DND-41 (cell line): ENCODE measurements at regions not wholly inside any gene's neighbourhood (a gene's known extent, or its start where the extent isn't known, plus 50 kb on each side); places are given as distances from the start of the nearest gene placed in this dataset.

Source experiments
- ATAC-seq: fragments of 200-7000 bp; cut with Tn5 transposase; 3 replicates; pipeline ENCODE4 v1.9.1; 2021; ENCODE audit warnings: low read depth; ENCODE audit not compliant: insufficient read depth
- DNase-seq: peaks from one replicate; pipeline ENCODE4 v3.0.0-alpha.2; 2020
- H2AFZ ChIP-seq: 2 replicates; pipeline ENCODE4 v1.6.0; 2012; ENCODE audit warnings: low read depth, low read length
- H3K27ac ChIP-seq: 2 replicates; pipeline ENCODE4 v1.5.1; 2012; ENCODE audit warnings: low read length, inconsistent platforms
- H3K27me3 ChIP-seq: fragments of 200-600 bp; sonication (generic); 2 replicates; pipeline ENCODE4 v1.6.0; 2012; ENCODE audit warnings: low read length, mild to moderate bottlenecking, inconsistent platforms; ENCODE audit not compliant: insufficient read depth, poor library complexity
- H3K36me3 ChIP-seq: 2 replicates; pipeline ENCODE4 v1.5.1; 2012; ENCODE audit warnings: low read length, inconsistent platforms; ENCODE audit not compliant: insufficient read depth
- H3K4me1 ChIP-seq: 2 replicates; pipeline ENCODE4 v1.5.1; 2012; ENCODE audit warnings: mild to moderate bottlenecking, low read length; ENCODE audit not compliant: insufficient read depth
- H3K4me2 ChIP-seq: 2 replicates; pipeline ENCODE4 v1.6.0; 2012; ENCODE audit warnings: mild to moderate bottlenecking, moderate library complexity, low read length, inconsistent platforms; ENCODE audit not compliant: insufficient read depth
- H3K4me3 ChIP-seq, 2 experiments: fragments of 200-600 bp in 1 of 2; shearing (Covaris generic) in 1 of 2; 2 replicates each; pipeline ENCODE4 v1.5.1; 2012 to 2016; ENCODE audit warnings: inconsistent platforms in 2 of 2, low read length in 2 of 2, mild to moderate bottlenecking in 2 of 2, low read depth in 1 of 2, moderate library complexity in 1 of 2
- H3K79me2 ChIP-seq: 2 replicates; pipeline ENCODE4 v1.6.0; 2012; ENCODE audit warnings: low read length, inconsistent platforms; ENCODE audit not compliant: insufficient read depth
- H3K9ac ChIP-seq: 2 replicates; pipeline ENCODE4 v1.6.0; 2012; ENCODE audit warnings: low read depth, mild to moderate bottlenecking, inconsistent platforms, low read length, moderate library complexity
- H3K9me3 ChIP-seq: 2 replicates; pipeline ENCODE4 v1.5.1; 2012; ENCODE audit warnings: low read length, moderate library complexity, mild to moderate bottlenecking, inconsistent platforms; ENCODE audit not compliant: insufficient read depth, severe bottlenecking
- H4K20me1 ChIP-seq: 2 replicates; pipeline ENCODE4 v1.6.0; 2012; ENCODE audit warnings: low read length; ENCODE audit not compliant: insufficient read depth
- CTCF ChIP-seq: IDR thresholded peaks from 2 replicates; pipeline ENCODE4 v1.5.1; 2012; ENCODE audit warnings: borderline replicate concordance, low read length, moderate library complexity, mild to moderate bottlenecking; ENCODE audit not compliant: poor library complexity, severe bottlenecking; ENCODE audit errors: extremely low read depth
- EZH2 ChIP-seq: IDR thresholded peaks from 3 replicates; pipeline ENCODE4 v1.6.1; 2012; ENCODE audit warnings: borderline replicate concordance, low read depth, mild to moderate bottlenecking, moderate library complexity, low read length, inconsistent platforms; ENCODE audit not compliant: severe bottlenecking

GRCh38 chr10:120282421-120282820 lies 174.6 kb upstream of the PLPP4 start:
- no peak for TF ChIP-seq CTCF
- TF ChIP-seq EZH2, result no peak
- H4K20me1 ChIP-seq, result no peaks in the 10 kb centered on the region
- H3K4me3 ChIP-seq, result no peak overlapping the region
- DNase-seq (no peak), ATAC-seq (no peak)
- H3K27me3 ChIP-seq, result no peaks in the 10 kb centered on the region
- H3K36me3 ChIP-seq, result no peaks in the 10 kb centered on the region
- no peak overlapping the region for H3K4me2 ChIP-seq
- H3K4me1 ChIP-seq, result no peaks in the 10 kb centered on the region
- no peak overlapping the region for H3K9ac ChIP-seq
- H3K27ac ChIP-seq, result no peak overlapping the region
- no peak overlapping the region for H2AFZ ChIP-seq
- no peaks in the 10 kb centered on the region for H3K9me3 ChIP-seq
- H3K79me2 ChIP-seq, result no peaks in the 10 kb centered on the region

- H3K9ac ChIP-seq, result no peak overlapping the region
- no peak overlapping the region for H3K27ac ChIP-seq
- no peaks in the 10 kb centered on the region for H3K4me1 ChIP-seq
- H3K9me3 ChIP-seq, result no peaks in the 10 kb centered on the region
- no peaks in the 10 kb centered on the region for H4K20me1 ChIP-seq
- H2AFZ ChIP-seq, result no peak overlapping the region
- H3K79me2 ChIP-seq, result no peaks in the 10 kb centered on the region
- H3K4me3 ChIP-seq, result no peak overlapping the region
- no peak for DNase-seq
- no peaks in the 10 kb centered on the region for H3K36me3 ChIP-seq
- H3K4me2 ChIP-seq, result no peak overlapping the region
- no peaks in the 10 kb centered on the region for H3K27me3 ChIP-seq
- no peak for TF ChIP-seq CTCF
- ATAC-seq, result no peak
These were observed 174.1 kb upstream of the PLPP4 start for GRCh38 chr10:120282846-120283492.

GRCh38 chr10:120285408-120285807 lies 171.6 kb upstream of the PLPP4 start:
- TF ChIP-seq CTCF, result no peak
- TF ChIP-seq EZH2, result no peak
- no peaks in the 10 kb centered on the region for H3K36me3 ChIP-seq
- no peak overlapping the region for H2AFZ ChIP-seq
- DNase-seq (no peak), ATAC-seq (no peak)
- no peak overlapping the region for H3K4me2 ChIP-seq
- H3K4me3 ChIP-seq, result no peak overlapping the region
- H3K27me3 ChIP-seq, result no peaks in the 10 kb centered on the region
- H3K79me2 ChIP-seq, result no peaks in the 10 kb centered on the region
- H3K9ac ChIP-seq, result no peak overlapping the region
- H4K20me1 ChIP-seq, result no peaks in the 10 kb centered on the region
- H3K9me3 ChIP-seq, result no peaks in the 10 kb centered on the region
- no peaks in the 10 kb centered on the region for H3K4me1 ChIP-seq
- no peak overlapping the region for H3K27ac ChIP-seq

GRCh38 chr10:120286280-120286679 lies 170.7 kb upstream of the PLPP4 start:
- TF ChIP-seq EZH2 (no peak), CTCF (no peak)
- H3K4me1 ChIP-seq, result no peaks in the 10 kb centered on the region
- no peak overlapping the region for H2AFZ ChIP-seq
- H3K79me2 ChIP-seq, result no peaks in the 10 kb centered on the region
- H4K20me1 ChIP-seq, result no peaks in the 10 kb centered on the region
- no peak for ATAC-seq
- H3K36me3 ChIP-seq, result no peaks in the 10 kb centered on the region
- no peak for DNase-seq
- H3K27me3 ChIP-seq, result no peaks in the 10 kb centered on the region
- H3K9ac ChIP-seq, result no peak overlapping the region
- no peaks in the 10 kb centered on the region for H3K9me3 ChIP-seq
- no peak overlapping the region for H3K4me2 ChIP-seq
- H3K27ac ChIP-seq, result no peak overlapping the region
- no peak overlapping the region for H3K4me3 ChIP-seq
